ENCODE measurements at regions not wholly inside any gene's neighbourhood (a gene's known extent, or its start where the extent isn't known, plus 50 kb on each side); places are given as distances from the start of the nearest gene placed in this dataset.

DNA sequence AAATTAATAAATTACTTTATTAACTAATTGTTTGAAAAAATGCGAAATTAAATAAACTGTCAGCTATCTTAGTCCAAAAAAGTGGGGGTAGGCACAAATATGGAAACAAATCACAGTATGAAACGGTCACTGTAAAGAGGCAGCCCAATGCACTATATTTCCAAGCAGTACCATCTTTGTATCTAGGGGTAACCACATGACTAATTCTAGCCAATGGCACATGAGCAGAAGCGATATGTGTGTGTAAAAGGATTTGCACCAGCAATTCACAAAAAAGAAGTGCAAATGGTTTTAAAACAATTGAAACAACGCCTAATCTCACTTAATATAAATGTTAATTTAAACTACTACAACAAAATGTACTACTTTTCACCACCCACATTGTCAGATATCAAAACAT lies 129.5 kb upstream of the PRNP start:
- no peak for DNase-seq

DNA sequence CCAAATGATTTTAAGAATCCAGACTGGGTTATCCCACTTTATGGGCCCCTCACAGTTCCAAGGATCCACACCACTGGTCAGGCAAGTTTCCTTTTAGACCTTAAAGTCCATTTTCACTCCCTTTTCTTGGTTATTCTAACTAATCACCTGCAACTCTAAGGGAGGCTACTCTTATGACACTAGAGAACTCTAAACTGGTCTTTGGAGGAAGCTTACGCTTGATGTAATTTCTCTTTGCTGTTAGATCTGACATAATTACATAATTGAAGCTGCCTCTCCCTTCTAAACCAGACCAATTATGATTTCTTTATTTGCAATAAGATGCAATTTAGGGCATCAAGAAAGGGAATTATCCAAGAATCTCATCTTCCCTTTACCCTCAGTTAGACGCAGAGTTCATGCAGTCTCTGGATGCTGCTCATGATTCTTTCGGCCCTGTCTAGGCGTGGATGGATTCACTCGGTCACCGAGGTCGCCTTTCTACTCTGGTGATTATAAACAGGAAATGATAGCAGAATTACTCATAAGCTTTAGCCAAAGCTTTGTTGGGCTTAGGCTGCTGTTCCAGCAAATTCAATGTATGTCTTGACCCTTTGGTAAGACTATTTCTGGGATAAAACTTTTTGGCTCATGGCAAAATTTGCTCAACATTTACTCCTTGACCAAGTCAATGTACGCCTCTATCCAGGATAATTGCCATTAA lies 130.9 kb upstream of the PRNP start:
- no peak for DNase-seq

DNA sequence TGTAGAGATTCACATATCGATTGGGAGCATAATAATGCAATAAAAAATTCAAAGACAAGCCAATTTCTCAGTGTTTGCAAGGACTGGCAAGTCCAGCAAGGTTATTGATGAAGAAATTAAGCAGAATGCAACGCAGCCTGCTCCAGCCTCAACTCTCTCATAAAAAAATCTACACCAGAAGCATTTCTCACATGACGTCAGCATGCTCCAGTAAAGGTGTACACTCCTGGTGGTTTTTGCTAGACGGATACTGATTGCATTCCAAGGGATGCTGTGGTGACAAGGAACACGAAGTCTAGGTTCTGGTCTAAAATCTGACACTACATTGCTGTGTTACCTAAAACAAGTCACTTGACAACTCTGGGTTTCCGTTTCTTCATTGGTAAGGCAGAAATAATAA lies 131.9 kb upstream of the PRNP start:
- DNase-seq = no peak

DNA sequence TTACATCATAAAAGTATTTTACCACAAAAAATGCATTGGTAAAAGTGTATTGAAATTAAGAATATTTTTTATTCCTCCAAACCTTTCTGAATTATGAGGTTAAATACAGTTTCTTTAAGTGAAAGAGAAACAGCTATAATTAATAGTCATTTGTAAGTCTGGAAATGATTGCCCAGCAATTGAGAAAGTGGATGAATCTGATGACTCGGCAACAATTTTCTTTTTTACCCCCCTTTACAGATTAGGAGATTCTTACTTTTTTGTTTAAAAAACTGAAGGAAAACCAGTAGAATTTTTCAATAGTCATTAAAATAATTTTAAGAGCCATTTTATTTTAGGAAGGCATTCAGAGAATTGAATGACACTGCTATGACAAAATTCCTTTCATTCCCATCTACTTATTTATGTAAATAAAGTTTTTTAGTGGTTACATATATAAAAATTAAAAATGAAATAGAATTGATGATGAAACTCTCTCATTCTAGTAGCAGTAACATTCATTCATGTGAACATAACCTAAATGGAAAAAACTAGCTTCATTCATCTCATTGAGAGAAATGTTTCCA lies 134.1 kb upstream of the PRNP start:
- DNase-seq = no peak

DNA sequence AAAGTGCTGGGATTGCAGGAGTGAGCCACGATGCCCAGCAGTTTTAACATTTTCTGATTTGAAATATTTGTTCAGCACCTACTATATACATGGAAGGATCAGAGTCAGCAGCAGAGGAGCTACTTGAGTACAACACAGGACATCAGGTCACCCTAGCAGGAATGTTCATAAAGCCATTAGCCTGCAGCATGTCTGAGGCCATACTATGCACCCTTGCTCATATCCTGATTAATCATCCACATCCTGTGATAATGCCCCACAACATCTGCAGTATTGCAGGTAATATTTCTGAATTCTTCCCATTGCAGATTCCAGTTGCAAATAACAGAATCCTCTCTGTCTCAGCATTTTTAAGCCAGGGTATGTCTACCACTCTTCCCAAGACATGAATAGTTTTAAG lies 135.5 kb upstream of the PRNP start:
- no peak for DNase-seq

DNA sequence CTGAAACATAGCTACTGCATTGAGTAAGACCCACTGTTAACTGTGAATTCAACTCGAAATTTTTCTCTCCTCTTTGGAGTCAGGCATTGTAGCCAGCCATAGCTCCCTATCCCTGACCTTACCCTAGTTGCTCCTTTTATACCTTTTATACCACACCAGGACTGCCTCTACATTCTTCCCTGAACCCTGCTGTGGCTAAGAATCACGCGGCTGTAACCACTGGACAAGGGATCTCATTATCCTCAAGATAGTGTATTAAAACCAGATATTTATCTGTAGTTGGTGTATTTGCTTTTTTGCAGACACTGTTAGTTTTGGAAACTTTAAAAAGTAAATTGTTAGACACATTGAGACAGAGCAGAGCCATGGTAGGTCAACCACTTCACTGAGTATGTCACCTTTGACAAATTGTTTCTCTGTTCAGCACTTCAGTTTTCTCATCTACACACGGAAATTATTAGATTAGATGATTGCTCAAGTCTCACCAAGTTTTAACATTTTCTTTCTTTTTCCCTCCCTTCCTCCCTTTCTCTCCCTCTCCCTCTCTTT lies 136.5 kb upstream of the PRNP start:
- no peak for DNase-seq

DNA sequence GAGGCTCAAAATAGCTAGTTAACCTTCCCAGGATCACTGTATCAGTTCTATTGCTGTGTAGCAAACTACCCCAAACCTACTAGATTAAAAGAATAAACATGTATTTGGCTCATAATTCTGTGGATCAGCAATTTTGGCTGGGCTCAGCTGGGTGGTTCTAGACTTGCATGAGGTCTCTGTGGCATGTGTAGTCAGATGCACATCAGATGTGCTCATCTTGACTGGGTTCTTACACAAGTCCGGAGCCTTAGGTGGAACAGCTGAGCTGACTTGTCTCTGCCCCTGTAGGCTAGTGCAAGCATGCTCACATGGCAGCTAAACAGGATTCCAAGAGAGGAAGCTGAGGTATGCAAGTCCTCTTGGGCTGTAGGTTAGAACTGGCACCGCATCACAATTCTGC lies 137.7 kb upstream of the PRNP start:
- no peak for DNase-seq

DNA sequence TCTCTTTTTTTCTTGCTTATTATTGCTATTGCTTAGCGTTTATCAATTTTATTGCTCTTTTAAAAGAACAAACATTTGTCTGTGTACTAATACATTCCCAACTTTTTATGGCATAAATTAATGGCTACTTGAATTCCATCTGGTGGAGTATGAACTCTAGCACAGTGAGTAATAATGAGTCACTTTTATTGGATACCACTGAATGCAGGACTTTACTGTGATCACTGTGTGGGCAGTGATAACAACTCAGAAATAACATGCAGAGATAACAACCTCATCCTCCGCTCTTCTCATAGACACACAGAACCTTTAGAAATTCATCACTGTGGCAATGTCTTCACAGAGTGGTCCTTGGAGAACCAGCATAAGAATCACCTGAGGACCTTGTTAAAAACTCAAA lies 139.5 kb upstream of the PRNP start:
- DNase-seq = no peak

DNA sequence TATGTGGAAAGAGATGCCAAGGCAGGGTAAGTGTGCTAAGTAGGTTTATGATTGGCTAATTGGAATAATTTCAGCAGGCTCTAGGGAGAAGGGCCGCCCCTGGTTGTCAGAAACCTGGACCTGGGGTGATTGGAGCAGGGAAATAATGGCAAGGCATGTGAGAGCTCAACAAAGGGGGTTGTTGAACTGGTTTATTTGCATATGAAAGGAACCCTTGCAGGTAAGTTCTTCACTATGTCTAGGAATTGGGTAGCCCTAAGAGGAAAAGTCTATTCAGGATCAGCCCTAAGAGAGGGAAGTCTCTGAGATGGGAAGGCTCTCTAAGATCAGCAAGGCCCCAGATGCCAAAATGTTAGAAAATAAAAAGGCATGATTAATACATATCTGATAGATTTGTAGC lies 139.9 kb upstream of the PRNP start:
- DNase-seq = no peak

DNA sequence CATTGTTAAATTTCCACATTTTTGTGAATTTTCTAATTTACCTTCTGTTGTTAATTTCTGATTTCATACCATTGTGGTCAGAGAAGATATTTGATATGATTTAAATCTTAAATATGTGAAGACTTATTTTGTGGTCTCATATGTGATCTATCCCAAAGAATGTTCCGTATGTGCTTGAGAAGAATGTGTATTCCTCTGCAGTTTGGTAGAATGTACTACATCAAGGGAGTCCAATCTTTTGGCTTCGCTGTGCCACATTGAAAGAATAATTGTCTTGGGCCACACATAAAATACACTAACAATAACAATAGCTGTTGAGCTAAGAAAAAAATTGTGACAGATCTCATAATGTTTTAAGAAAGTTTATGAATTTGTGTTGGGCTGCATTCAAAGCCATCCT lies 140.7 kb upstream of the PRNP start:
- no peak for DNase-seq

DNA sequence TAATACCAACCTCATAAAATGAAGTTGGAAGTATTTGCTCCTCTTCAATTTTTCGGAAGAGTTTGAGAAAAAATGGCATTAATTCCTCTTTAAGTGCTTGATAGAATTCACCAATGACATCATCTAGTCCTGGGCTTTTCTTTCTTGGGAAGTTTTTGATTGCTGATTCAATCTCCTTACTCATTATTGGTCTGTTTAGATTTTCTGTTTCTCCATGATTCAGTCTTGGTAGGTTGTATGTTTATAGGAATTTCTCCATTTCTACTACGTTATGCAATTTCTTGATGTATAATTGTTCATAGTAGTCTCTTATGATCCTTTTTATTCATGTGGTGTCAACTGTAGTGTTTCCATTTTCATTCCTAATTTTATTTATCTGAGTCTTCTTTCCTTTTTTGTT lies 141.5 kb upstream of the PRNP start:
- no peak for DNase-seq

DNA sequence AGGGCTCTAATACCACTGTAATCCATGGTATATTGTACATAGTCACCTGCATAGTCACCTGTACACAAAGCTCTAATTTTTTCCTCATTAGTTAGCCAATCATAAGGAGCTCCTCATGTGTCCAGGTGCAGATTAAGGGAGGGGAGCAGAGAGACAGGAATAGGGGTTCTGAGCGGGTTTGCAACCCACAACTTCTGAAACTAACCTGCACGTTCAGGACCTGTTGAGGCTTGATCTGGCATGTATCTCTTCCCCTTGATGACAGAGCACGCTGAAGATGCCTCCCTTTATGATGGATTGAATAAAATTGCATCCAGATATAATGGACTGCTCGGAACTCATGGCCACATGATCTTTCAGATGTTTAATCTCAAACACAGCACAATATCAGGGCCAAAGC lies 144.0 kb upstream of the PRNP start:
- no peak for DNase-seq

DNA sequence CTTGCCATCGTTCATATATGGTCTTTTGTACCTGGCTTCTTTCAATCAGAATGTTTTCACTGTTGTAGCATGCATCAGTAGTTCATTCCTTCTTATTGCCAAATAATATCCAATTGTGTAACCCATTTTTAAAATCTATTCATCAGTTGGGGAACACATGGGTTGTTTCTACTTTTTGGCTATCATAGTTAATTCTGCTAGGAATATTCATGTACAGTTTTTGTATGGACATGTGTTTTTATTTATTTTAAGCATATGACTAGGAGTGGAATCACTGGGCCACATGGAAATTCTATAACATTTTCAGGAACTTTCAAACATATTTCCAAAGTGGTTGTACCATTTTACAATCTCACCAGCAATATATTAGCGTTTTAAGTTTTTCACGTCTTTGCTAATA lies 151.9 kb upstream of the PRNP start:
- DNase-seq = no peak

DNA sequence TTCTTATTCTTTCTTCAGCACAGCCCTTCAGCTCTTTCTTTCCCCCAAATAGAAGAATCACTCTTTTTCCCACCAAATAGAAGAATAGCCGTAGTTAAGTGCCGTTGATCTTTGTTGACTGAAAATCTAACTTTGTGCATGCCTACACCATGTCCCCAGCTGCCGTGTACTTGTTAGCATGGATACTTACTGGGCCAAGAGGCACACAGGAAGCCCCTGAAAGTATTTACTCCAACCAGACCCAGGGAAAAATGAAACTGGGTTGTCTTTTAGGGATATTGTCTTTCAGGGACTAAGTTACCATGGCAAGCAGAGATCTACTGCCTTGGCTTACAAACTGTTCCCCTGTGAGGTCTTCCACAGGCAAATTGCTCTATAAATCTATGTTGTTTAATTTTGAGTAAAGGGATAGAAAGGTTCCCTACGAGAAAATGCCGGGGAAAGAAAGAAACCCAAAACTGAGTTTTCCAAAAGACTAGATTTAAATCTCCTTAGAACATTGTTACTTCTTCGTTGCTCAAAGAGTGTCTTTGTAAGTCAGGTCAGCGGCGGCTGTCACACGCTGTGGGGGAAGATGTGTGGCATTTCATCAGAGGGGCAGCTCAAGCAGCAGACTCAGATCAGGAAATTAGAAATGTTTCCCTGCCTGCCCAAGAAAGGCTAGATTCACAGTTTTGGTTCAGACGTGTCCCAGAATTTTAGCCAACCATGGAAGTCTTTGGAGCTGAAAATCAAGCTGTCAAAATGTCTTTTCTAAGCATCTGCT lies 152.7 kb upstream of the PRNP start:
- DNase-seq = no peak

DNA sequence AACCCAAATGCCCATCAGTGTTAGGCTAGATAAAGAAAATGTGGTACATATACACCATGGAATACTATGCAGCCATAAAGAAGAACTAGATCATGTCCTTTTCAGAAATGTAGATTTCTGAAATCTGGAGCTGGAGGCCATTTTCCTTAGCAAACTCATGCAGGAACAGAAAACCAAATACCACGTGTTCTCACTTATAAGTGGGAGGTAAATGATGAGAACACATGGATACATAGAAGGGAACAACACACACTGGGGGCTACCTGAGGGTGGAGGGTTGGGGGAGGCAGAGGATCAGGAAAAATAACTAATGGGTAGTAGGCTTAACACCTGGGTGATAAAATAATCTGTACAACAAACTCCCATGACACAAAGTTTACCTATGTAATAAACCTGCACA lies 153.5 kb upstream of the PRNP start:
- DNase-seq = no peak

DNA sequence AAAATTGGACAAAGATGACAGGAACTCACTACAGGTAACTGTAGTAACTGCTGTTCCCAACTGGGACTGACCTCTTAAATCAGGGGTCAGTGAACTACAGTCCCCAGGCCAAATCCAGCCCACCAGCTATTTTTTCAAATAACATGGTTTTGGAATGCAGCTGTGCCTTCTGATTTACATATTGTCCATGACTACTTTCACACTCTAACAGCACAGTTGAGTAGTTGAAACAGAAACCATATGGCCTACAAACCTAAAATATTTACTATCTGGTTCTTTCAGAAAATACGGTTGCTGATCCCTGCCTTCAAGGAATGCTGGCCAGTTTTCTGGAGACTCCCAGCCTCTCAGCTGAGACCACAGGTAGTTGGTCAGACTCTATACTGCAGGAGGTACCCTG lies 161.5 kb upstream of the PRNP start:
- no peak for DNase-seq

DNA sequence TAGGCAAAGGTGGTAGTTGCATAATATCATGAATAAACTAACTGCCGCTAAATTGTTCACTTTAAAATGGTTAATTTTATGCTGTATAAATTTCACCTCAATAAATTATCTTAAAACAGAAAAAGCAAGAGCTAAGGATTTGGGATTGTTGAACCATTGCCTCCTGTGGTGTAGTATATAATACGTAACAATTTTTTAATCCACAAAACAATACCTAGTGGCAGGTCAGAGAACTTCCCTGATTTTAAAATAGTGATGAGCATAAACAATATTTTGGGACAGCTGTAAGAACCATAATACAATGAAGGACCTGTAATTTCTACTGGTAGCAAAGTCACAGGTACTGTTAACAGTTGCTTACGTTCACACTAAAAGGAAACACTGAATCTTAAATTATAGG lies 161.9 kb upstream of the PRNP start:
- no peak for DNase-seq

DNA sequence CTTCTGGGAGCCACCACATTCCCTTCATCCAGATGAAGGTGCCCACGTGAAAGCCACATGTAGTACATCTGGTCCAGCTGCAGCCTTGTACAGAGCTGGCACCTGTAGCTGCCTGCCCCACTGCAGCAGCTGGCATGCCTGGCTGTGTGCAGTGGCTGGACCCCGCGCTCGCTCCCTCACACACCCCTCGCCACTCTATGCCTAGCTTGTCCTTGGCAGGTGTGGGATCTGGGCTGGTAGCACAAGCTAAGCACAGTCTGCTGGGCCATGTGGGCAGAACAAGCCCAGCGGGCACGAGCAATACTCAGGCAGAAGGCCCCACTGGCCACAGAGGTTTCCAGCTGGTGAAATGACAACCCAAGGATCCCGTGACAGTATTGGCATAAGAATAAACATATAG lies 163.9 kb upstream of the PRNP start:
- DNase-seq = no peak

DNA sequence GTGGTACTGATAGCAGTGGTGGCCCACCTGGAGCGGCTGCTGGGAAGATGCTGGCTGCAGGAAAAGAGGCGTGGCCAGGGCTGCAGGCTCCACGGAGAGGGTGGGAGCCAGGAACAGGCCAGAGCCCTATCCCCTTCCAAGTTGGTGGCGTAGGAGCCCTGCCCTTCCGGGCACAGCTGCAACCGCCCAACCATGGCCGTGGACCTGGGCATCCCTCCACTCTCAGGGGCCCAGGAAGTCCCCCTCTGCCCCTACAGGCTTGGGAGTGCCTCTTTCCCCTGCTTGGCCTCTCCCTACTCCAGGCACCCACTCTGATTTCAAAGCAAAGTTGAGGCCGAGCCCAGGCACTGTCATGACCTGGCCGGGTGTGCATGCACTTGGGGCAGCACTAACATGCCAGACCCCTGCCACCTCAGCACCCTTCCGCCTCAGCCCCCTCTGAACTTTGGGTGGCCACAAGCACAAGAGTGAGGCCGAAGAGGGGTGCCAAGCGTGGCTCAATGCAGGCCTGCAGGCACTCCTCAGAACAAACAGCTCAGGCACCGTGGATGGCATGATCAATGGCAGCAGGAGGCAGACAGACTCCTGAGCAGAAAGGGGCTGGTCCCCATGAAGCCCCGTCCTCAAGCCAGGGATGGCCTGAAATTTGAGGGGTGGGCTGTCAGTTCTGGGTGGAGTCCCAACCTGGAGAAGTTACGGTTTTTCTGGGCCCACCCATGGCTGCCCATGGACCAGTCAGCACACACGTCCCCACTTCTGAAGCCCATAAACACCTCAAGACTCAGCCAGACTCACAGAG lies 164.9 kb upstream of the PRNP start:
- DNase-seq = no peak

DNA sequence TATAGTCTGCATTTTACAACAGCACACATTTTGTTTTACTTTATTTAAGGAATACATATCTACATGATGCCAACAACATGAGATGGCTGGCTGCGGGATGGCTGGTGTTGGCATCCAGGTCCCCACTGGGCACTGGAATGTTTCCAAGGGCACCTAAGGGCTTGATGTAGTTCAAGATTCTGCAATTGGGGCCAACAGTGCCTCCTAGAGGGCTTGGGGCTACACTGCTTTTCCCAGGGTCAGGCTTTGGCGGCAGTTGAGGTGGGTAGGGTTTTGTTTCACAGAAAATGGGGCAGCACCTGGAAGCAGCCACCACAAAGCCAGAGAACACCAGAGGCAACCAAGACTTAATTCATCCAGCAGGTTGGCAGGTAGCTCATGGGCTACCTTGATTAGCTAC lies 166.7 kb upstream of the PRNP start:
- peak in 1 of 5 experiments; percentile 4 for DNase-seq

DNA sequence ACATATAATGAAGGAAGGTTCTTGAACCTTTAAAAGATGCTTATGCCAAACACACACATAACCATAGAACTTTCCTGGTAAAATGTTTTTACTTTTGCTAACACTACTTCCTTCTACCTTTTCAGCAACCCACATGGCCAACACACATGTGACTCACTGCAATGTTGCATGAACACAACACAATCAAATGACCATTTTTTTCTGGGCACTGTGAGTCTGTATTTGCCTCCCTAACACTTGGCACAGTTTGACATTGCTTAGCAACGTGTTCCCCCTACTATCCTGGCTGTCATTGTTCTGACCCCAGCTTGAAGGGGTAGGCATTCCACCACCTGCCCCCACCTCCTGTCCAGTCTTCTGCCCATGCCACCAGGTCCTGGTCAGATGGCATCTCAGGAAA lies 169.4 kb upstream of the PRNP start:
- DNase-seq = no peak

DNA sequence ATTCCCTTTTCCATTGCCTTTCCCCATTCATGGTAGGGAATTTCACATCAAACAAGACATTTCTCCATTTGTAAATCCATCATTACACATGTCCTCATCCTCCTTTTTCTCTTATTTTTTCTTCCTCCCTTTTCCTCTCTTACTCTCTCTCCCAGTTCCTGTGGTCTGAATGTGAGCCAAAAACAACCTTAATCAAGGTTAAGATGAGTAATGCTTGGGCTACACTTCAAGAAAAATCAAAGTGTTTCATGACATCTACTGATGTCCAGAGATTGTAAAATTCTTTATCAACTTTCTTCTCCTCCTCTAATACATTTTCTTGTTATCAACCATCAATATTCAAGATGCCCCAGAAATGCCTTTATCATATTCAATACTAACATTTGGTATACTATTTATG lies 172.5 kb upstream of the PRNP start:
- DNase-seq = no peak

DNA sequence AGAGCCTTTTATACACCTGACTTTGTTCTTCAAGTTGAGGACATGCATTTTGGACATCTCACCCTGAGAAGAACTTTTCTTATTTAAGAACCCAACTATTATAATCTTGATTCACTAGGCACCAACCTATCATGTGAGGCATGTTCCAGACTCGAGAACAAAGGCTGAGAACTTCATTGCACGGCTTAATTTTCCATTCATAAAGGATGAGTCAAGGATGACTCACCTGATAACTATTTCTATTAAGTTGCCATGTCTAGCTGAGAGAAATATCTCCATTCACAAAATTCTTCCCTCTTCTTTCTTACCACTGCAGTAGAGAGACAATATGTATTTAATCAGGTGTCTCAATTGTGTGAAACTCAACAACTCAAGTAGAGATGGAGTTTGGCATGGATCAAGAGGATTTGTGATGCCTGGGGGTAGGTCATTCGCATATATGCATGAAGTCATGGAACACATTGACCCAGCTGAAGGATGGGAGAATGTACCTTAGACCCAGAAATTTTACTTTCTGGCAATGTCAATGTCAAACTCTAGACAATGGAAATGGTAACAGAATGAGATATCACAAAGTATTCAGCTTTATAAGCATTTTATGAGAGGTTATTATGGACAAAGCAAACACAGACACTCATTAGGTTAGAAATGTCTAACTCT lies 173.2 kb upstream of the PRNP start:
- no peak for DNase-seq

Data from T-helper 2 cell (primary cell).